Esophagus muscularis mucosa (tissue), 3 donors: ENCODE measurements at regions not wholly inside any gene's neighbourhood (a gene's known extent, or its start where the extent isn't known, plus 50 kb on each side); places are given as distances from the start of the nearest gene placed in this dataset.

ENCODE experiments used
- POLR2A ChIP-seq: fragments of 450-650 bp; IDR thresholded peaks from one replicate; pipeline ENCODE4 v1.6.1; 2017; ENCODE audit warnings: antibody characterized with exemption, moderate library complexity, mild to moderate bottlenecking, low read depth
- POLR2AphosphoS5 ChIP-seq, 2 donors: sonication (generic); formaldehyde crosslinking; IDR thresholded peaks; one replicate each; pipeline ENCODE4 v1.6.1; 2017; ENCODE audit warnings: antibody characterized with exemption in 2 of 2
- TF ChIP-seq, protein P1 (sequence below), 3 experiments: fragments of 200-600 bp in 2 of 3; fragments of 450-650 bp in 1 of 3; sonication (generic) in 2 of 3; IDR thresholded peaks; one replicate each; pipeline ENCODE4 v1.5.1; 2017 to 2019; ENCODE audit warnings: antibody characterized with exemption in 3 of 3, mild to moderate bottlenecking in 2 of 3, moderate library complexity in 1 of 3

DNA sequence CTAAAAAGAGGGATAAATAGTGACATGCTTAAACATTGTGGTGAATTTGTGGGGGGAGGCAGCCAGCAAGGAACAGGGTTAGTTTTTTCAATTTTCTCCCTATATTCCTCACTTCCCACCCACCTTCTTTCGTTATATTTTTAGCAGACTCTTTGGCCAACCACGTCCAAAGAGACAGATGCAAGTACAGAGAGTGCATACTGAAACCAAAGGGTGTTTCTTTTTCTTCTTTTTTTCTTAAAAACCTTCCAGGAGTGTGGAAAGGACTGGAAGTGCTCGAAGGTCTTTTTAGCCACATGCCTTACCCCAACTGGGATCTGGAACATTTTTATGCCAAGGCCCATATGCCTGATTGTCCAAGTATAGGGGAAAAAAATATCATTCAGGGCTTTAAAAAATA lies 59.0 kb downstream of the TNP1 start:
- TF ChIP-seq, protein P1, sequence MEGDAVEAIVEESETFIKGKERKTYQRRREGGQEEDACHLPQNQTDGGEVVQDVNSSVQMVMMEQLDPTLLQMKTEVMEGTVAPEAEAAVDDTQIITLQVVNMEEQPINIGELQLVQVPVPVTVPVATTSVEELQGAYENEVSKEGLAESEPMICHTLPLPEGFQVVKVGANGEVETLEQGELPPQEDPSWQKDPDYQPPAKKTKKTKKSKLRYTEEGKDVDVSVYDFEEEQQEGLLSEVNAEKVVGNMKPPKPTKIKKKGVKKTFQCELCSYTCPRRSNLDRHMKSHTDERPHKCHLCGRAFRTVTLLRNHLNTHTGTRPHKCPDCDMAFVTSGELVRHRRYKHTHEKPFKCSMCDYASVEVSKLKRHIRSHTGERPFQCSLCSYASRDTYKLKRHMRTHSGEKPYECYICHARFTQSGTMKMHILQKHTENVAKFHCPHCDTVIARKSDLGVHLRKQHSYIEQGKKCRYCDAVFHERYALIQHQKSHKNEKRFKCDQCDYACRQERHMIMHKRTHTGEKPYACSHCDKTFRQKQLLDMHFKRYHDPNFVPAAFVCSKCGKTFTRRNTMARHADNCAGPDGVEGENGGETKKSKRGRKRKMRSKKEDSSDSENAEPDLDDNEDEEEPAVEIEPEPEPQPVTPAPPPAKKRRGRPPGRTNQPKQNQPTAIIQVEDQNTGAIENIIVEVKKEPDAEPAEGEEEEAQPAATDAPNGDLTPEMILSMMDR (IDR thresholded peaks at IDR 0.05) = no peak
- TF ChIP-seq POLR2A = no peak
- TF ChIP-seq POLR2AphosphoS5 (IDR thresholded peaks at IDR 0.05) = no peak
